HCT116 (cell line): ENCODE measurements at regions not wholly inside any gene's neighbourhood (a gene's known extent, or its start where the extent isn't known, plus 50 kb on each side); places are given as distances from the start of the nearest gene placed in this dataset.

Experiments
- ATAC-seq: fragments of 200-7000 bp; cut with Tn5 transposase; 2 replicates; pipeline ENCODE4 v1.9.1; 2020; ENCODE audit warnings: mild to moderate bottlenecking, moderate library complexity
- BruUV-seq: library from RNA; stranded (reverse); fragments of 400-500 nt; replicated peaks from 2 replicates; lab custom pipeline; 2021; lab: Mats Ljungman, UMichigan
- CTCF ChIA-PET: fragments of 300-600 bp; sonication (Branson Sonifier 250); formaldehyde crosslinking; loops from one replicate; lab custom pipeline; 2021; ENCODE audit warnings: antibody characterized with exemption; lab: Charles Lee
- POLR2A ChIA-PET: fragments of 300-600, 350-600 bp; sonication (Branson Sonifier 250); formaldehyde crosslinking; loops from one replicate; lab custom pipeline; 2021; ENCODE audit warnings: antibody characterized with exemption; lab: Charles Lee
- RAD21 ChIA-PET, 2 experiments: fragments of 300-600 bp; sonication (Branson Sonifier 250); formaldehyde crosslinking; loops; one replicate each; lab custom pipeline; 2023; ENCODE audit warnings: low total read pairs in 2 of 2; ENCODE audit not compliant: uncharacterized antibody in 2 of 2, unreplicated experiment in 2 of 2, low non-redundant PET in 1 of 2; lab: Charles Lee
- DNase-seq: peaks from one replicate; pipeline ENCODE4 v3.0.0-alpha.2; 2010; ENCODE audit warnings: low read depth, low spot score
- H2AFZ ChIP-seq: fragments of 200-600 bp; shearing (Covaris generic), sonication (generic); 2 replicates; pipeline ENCODE4 v1.6.1; 2017; ENCODE audit warnings: low read depth, mixed run types, mixed read lengths, antibody characterized with exemption, low read length; ENCODE audit not compliant: poor library complexity, severe bottlenecking
- H3K27ac ChIP-seq: 2 replicates; pipeline ENCODE4 v1.5.1; 2012; ENCODE audit warnings: low read depth, low read length
- H3K27me3 ChIP-seq: fragments of 200-600 bp; sonication (generic); 2 replicates; pipeline ENCODE4 v1.6.1; 2016; ENCODE audit warnings: mixed run types, low read length, mixed read lengths; ENCODE audit not compliant: insufficient read depth
- H3K36me3 ChIP-seq, 2 experiments: fragments of 200-500 bp in 1 of 2; fragments of 200-600 bp in 1 of 2; sonication (Bioruptor generic) in 1 of 2; sonication (generic) in 1 of 2; 2 replicates each; pipeline versions ENCODE4 v1.5.1 to v1.6.1; 2014 to 2016; ENCODE audit warnings: low read length in 2 of 2, inconsistent platforms in 1 of 2, mixed read lengths in 1 of 2, mixed run types in 1 of 2; ENCODE audit not compliant: insufficient read depth in 2 of 2, control insufficient read depth in 1 of 2
- H3K4me1 ChIP-seq, 2 experiments: fragments of 200-600 bp in 1 of 2; sonication (generic) in 1 of 2; 2 replicates each; pipeline versions ENCODE4 v1.5.1 to v1.6.1; 2012 to 2017; ENCODE audit warnings: low read length in 2 of 2, inconsistent platforms in 1 of 2, mild to moderate bottlenecking in 1 of 2, mixed read lengths in 1 of 2, mixed run types in 1 of 2, moderate library complexity in 1 of 2; ENCODE audit not compliant: insufficient read depth in 2 of 2, control insufficient read depth in 1 of 2
- H3K4me2 ChIP-seq: fragments of 200-600 bp; sonication (generic); 2 replicates; pipeline ENCODE4 v1.6.1; 2017; ENCODE audit warnings: mixed run types, low read length, mixed read lengths
- H3K4me3 ChIP-seq, 2 experiments: fragments of 200-600 bp in 1 of 2; sonication (generic) in 1 of 2; replicated peaks in 1 of 2; 2 replicates each; pipeline ENCODE4 v1.5.1; 2011 to 2016; ENCODE audit warnings: low read length in 2 of 2, control low read depth in 1 of 2, low read depth in 1 of 2, mild to moderate bottlenecking in 1 of 2, mixed read lengths in 1 of 2, mixed run types in 1 of 2
- H3K79me2 ChIP-seq: fragments of 200-600 bp; sonication (generic); 2 replicates; pipeline ENCODE4 v1.6.1; 2017; ENCODE audit warnings: mild to moderate bottlenecking, mixed run types, low read length, moderate library complexity, mixed read lengths; ENCODE audit not compliant: insufficient read depth
- H3K9ac ChIP-seq: fragments of 200-600 bp; sonication (generic); 2 replicates; pipeline ENCODE4 v1.6.1; 2016; ENCODE audit warnings: low read length, mixed read lengths
- H3K9me2 ChIP-seq: fragments of 200-600 bp; sonication (generic), shearing (Covaris generic); 2 replicates; pipeline ENCODE4 v1.6.1; 2017; ENCODE audit warnings: mixed run types, mild to moderate bottlenecking, moderate library complexity; ENCODE audit not compliant: insufficient read depth
- H3K9me3 ChIP-seq, 2 experiments: fragments of 200-500 bp in 1 of 2; fragments of 200-600 bp in 1 of 2; sonication (Bioruptor generic) in 1 of 2; sonication (generic) in 1 of 2; 2 replicates each; pipeline ENCODE4 v1.6.1; 2014 to 2017; ENCODE audit warnings: low read length in 2 of 2, mixed read lengths in 2 of 2, inconsistent platforms in 1 of 2, low read depth in 1 of 2, mild to moderate bottlenecking in 1 of 2, mixed run types in 1 of 2, moderate library complexity in 1 of 2; ENCODE audit not compliant: control insufficient read depth in 1 of 2, insufficient read depth in 1 of 2
- H4K20me1 ChIP-seq: fragments of 200-600 bp; sonication (generic), shearing (Covaris generic); 2 replicates; pipeline ENCODE4 v1.6.1; 2017; ENCODE audit warnings: mixed run types, mild to moderate bottlenecking, moderate library complexity; ENCODE audit not compliant: insufficient read depth
- ATF3 ChIP-seq: IDR thresholded peaks from 2 replicates; pipeline ENCODE4 v1.6.1; 2012
- CBX3 ChIP-seq: IDR thresholded peaks from 2 replicates; pipeline ENCODE4 v1.6.1; 2012; ENCODE audit warnings: low read depth
- CEBPB ChIP-seq: IDR thresholded peaks from 2 replicates; pipeline ENCODE4 v1.6.1; 2012; ENCODE audit warnings: low read depth
- EGR1 ChIP-seq: IDR thresholded peaks from 2 replicates; pipeline ENCODE4 v1.6.1; 2012; ENCODE audit warnings: low read depth
- EZH2 ChIP-seq: fragments of 200-600 bp; sonication (generic); IDR thresholded peaks from 2 replicates; pipeline ENCODE4 v1.6.1; 2017; ENCODE audit warnings: antibody characterized with exemption, mixed run types
- FOSL1 ChIP-seq: IDR thresholded peaks from 2 replicates; pipeline ENCODE4 v1.6.1; 2012; ENCODE audit warnings: low read depth
- POLR2AphosphoS5 ChIP-seq: IDR thresholded peaks from 2 replicates; pipeline ENCODE4 v1.6.1; 2011; ENCODE audit warnings: mild to moderate bottlenecking, low read depth, low read length, moderate library complexity
- SIN3A ChIP-seq: IDR thresholded peaks from 2 replicates; pipeline ENCODE4 v1.6.1; 2012; ENCODE audit warnings: low read depth
- TCF7L2 ChIP-seq: IDR thresholded peaks from 2 replicates; pipeline ENCODE4 v1.7.0; 2011; ENCODE audit warnings: borderline replicate concordance, inconsistent platforms; ENCODE audit not compliant: insufficient read depth, insufficient read length; ENCODE audit errors: extremely low read depth
- YY1 ChIP-seq: IDR thresholded peaks from 2 replicates; pipeline ENCODE4 v1.6.1; 2011; ENCODE audit warnings: low read length, low read depth, moderate library complexity, mild to moderate bottlenecking; ENCODE audit not compliant: insufficient replicate concordance; ENCODE audit errors: extremely low read depth
- ZFX ChIP-seq: fragments of 450-650 bp; IDR thresholded peaks from 2 replicates; pipeline ENCODE4 v1.6.1; 2017
- ZNF274 ChIP-seq: fragments of 200-500 bp; sonication (Bioruptor generic); IDR thresholded peaks from 2 replicates; pipeline ENCODE4 v1.6.1; 2014; ENCODE audit warnings: mild to moderate bottlenecking, low read depth, low read length, inconsistent platforms
- intact Hi-C: fragments of 100-400 bp; cut with micrococcal nuclease; formaldehyde crosslinking; loops from 2 replicates; pipeline ENCODE4 v1.10.0; 2022
- TF ChIP-seq, protein P1 (sequence below): IDR thresholded peaks from 2 replicates; pipeline ENCODE4 v1.6.1; 2011; ENCODE audit warnings: mild to moderate bottlenecking, low read length, moderate library complexity; ENCODE audit not compliant: insufficient replicate concordance; ENCODE audit errors: extremely low read depth
- TF ChIP-seq, protein P2 (sequence below), 3 experiments: fragments of 200-600 bp in 1 of 3; sonication (generic) in 1 of 3; IDR thresholded peaks in 2 of 3; conservative IDR thresholded peaks in 1 of 3; 2 replicates each; pipeline ENCODE4 v1.5.1; 2012 to 2017; ENCODE audit warnings: low read depth in 2 of 3, low read length in 2 of 3, antibody characterized with exemption in 1 of 3, borderline replicate concordance in 1 of 3, control low read depth in 1 of 3, mild to moderate bottlenecking in 1 of 3, mixed read lengths in 1 of 3, mixed run types in 1 of 3, moderate library complexity in 1 of 3; ENCODE audit not compliant: insufficient read depth in 1 of 3

GRCh38 chr9:34793428-34793827 lies 83.5 kb upstream of the CCL21 start (continued):
- no peak for TF ChIP-seq ATF3
- TF ChIP-seq, protein P1, sequence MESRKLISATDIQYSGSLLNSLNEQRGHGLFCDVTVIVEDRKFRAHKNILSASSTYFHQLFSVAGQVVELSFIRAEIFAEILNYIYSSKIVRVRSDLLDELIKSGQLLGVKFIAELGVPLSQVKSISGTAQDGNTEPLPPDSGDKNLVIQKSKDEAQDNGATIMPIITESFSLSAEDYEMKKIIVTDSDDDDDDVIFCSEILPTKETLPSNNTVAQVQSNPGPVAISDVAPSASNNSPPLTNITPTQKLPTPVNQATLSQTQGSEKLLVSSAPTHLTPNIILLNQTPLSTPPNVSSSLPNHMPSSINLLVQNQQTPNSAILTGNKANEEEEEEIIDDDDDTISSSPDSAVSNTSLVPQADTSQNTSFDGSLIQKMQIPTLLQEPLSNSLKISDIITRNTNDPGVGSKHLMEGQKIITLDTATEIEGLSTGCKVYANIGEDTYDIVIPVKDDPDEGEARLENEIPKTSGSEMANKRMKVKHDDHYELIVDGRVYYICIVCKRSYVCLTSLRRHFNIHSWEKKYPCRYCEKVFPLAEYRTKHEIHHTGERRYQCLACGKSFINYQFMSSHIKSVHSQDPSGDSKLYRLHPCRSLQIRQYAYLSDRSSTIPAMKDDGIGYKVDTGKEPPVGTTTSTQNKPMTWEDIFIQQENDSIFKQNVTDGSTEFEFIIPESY, result no peak
- TF ChIP-seq, protein P2, sequence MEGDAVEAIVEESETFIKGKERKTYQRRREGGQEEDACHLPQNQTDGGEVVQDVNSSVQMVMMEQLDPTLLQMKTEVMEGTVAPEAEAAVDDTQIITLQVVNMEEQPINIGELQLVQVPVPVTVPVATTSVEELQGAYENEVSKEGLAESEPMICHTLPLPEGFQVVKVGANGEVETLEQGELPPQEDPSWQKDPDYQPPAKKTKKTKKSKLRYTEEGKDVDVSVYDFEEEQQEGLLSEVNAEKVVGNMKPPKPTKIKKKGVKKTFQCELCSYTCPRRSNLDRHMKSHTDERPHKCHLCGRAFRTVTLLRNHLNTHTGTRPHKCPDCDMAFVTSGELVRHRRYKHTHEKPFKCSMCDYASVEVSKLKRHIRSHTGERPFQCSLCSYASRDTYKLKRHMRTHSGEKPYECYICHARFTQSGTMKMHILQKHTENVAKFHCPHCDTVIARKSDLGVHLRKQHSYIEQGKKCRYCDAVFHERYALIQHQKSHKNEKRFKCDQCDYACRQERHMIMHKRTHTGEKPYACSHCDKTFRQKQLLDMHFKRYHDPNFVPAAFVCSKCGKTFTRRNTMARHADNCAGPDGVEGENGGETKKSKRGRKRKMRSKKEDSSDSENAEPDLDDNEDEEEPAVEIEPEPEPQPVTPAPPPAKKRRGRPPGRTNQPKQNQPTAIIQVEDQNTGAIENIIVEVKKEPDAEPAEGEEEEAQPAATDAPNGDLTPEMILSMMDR (IDR thresholded peaks at IDR 0.05 in 2 of 3, conservative IDR thresholded peaks at IDR 0.05 in 1 of 3; ENCODE audit: borderline replicate concordance in 1 of 3, insufficient read depth in 1 of 3, low read depth in 2 of 3, low read length in 2 of 3), result no peak

GRCh38 chr9:34783951-34784487 lies 74.1 kb upstream of the CCL21 start:
- no peak overlapping the region for H3K4me2 ChIP-seq
- no peaks in the 10 kb centered on the region for H3K4me1 ChIP-seq
- TF ChIP-seq ATF3, result no peak
- TF ChIP-seq, protein P1, result no peak
- no peak for TF ChIP-seq CEBPB
- TF ChIP-seq FOSL1, result no peak
- no peak for TF ChIP-seq EGR1
- no peak for TF ChIP-seq SIN3A
- TF ChIP-seq POLR2AphosphoS5, result no peak
- no peak for TF ChIP-seq TCF7L2
- TF ChIP-seq YY1, result no peak
- no peak for TF ChIP-seq ZNF274
- no peak for TF ChIP-seq ZFX
- no peak for TF ChIP-seq CBX3
- TF ChIP-seq EZH2, result no peak
- TF ChIP-seq, all 23 proteins: peak for 0
- no peaks in the 10 kb centered on the region for H3K9me2 ChIP-seq
- no TSS peak for BruUV-seq
- H3K4me3 ChIP-seq, result no peak overlapping the region
- no peak for ATAC-seq
- no peaks in the 10 kb centered on the region for H3K79me2 ChIP-seq
- intact Hi-C loops, result no loop called here
- no peaks in the 10 kb centered on the region for H3K9me3 ChIP-seq
- no peak for DNase-seq
- no peaks in the 10 kb centered on the region for H4K20me1 ChIP-seq
- POLR2A ChIA-PET, result no interaction called here
- H3K36me3 ChIP-seq, result no peaks in the 10 kb centered on the region
- H3K27ac ChIP-seq, result no peak overlapping the region
- RAD21 ChIA-PET, result no interaction called here
- H3K9ac ChIP-seq, result no peak overlapping the region
- no peak overlapping the region for H2AFZ ChIP-seq
- CTCF ChIA-PET, result no interaction called here
- peaks cover 64% of the 10 kb centered on the region for H3K27me3 ChIP-seq
